Adrenal gland (tissue), 9 donors: ENCODE measurements at regions not wholly inside any gene's neighbourhood (a gene's known extent, or its start where the extent isn't known, plus 50 kb on each side); places are given as distances from the start of the nearest gene placed in this dataset.

ENCODE experiments used
- DNase-seq, 7 donors: peaks; one replicate each; pipeline ENCODE4 v3.0.0-alpha.2; 2019 to 2020
- H3K27ac ChIP-seq, 5 donors: fragments of 200-600 bp; sonication (generic) in 4 of 5; 1 replicate in 3 of 5; 2 replicates in 2 of 5; pipeline versions ENCODE4 v1.5.1 to v1.8.0; 2016 to 2020; ENCODE audit warnings: mild to moderate bottlenecking in 1 of 5
- H3K27me3 ChIP-seq: fragments of 200-600 bp; 2 replicates; pipeline ENCODE4 v1.8.0; 2021
- H3K36me3 ChIP-seq, 2 donors: fragments of 200-600 bp; replicated peaks in 1 of 2; 1 replicate in 1 of 2; 2 replicates in 1 of 2; pipeline versions ENCODE4 v1.5.1 to v1.8.0; 2018 to 2022
- H3K4me1 ChIP-seq, 2 donors: fragments of 200-600 bp; replicated peaks in 1 of 2; 1 replicate in 1 of 2; 2 replicates in 1 of 2; pipeline versions ENCODE4 v1.5.1 to v1.8.0; 2018 to 2021
- H3K4me3 ChIP-seq, 4 donors: fragments of 200-600 bp; sonication (generic) in 3 of 4; one replicate each; pipeline ENCODE4 v1.5.1; 2016 to 2018
- H3K9me3 ChIP-seq, 3 donors: fragments of 200-600 bp; sonication (generic) in 1 of 3; replicated peaks in 1 of 3; 1 replicate in 2 of 3; 2 replicates in 1 of 3; pipeline versions ENCODE4 v1.5.1 to v1.8.0; 2016 to 2021
- CTCF ChIP-seq, 6 experiments: fragments of 450-650 bp in 4 of 6; fragments of 200-600 bp in 2 of 6; sonication (generic) in 1 of 6; IDR thresholded peaks; 1 replicate in 5 of 6; 2 replicates in 1 of 6; pipeline versions ENCODE4 v1.5.1 to v1.8.0; 2016 to 2021; ENCODE audit warnings: antibody characterized with exemption in 6 of 6, mild to moderate bottlenecking in 2 of 6, moderate library complexity in 1 of 6
- POLR2A ChIP-seq, 2 donors: fragments of 450-650 bp; IDR thresholded peaks; one replicate each; pipeline ENCODE4 v1.6.1; 2017; ENCODE audit warnings: antibody characterized with exemption in 2 of 2, mild to moderate bottlenecking in 2 of 2, moderate library complexity in 1 of 2
- WGBS, 4 donors: extraction: QIAGEN DNeasy Blood & Tissue Kit in 2 of 4; methylation state at CpG; one replicate each; pipeline versions ENCODE4 v1.1.5 to v1.1.7; 2013 to 2017; 5-methylcytosine and 5-hydroxymethylcytosine counted together
- intact Hi-C, 2 donors: fragments of 100-400 bp; cut with DNase I; formaldehyde crosslinking; loops; one replicate each; pipeline versions ENCODE4 v1.14.1 to v1.15.0; 2022 to 2023
- donor health status: healthy with polysubstance abuse.
- donor health status: Bipolar disorder and iron deficiency.
- donor health status: DM: yes; HTN: yes; CAD: no.
- donor health status: DM: no; HTN: no; CAD: no.
- donor health status: DM: no; HTN: no; CAD: no.

GRCh38 chr14:97844042-97844441, 1046.9 kb downstream of the VRK1 start:
- H3K27ac ChIP-seq, result no peak overlapping the region
- H3K27me3 ChIP-seq, result no peaks in the 10 kb centered on the region
- H3K4me1 ChIP-seq, result no peaks in the 10 kb centered on the region
- no peak for DNase-seq
- H3K4me3 ChIP-seq, result no peak overlapping the region
- intact Hi-C loops, result no loop called here
- WGBS, 4 donors, result 73 to 83% (median 82%) methylated on average over 2 of the region's 2 CpGs; no CpG with 5 or more reads in 1 of the 4 donors
- H3K36me3 ChIP-seq, result no peaks in the 10 kb centered on the region
- TF ChIP-seq CTCF (IDR thresholded peaks at IDR 0.05) (no peak), POLR2A (IDR thresholded peaks at IDR 0.05) (no peak)
- H3K9me3 ChIP-seq, result no peaks in the 10 kb centered on the region

DNA sequence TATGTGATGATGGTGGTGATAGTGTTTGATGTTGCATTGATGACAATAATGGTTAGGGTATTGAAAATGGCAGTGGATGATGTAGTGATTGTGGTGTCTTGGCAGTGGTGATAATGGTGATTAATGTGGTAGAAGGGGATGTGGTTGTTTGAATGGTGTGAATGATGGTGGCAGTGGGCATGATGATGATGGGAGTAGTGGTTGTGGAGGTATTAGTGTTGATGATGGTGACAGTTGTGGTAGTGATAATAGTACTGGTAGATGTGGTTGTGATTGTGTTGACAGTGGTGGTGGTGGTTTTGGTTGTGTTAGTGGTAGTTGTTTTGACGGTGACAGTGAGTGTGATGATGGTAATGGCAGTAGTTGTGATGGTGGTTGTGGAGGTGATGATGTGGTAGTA, 1049.0 kb downstream of the VRK1 start:
- no peak for DNase-seq
- H3K4me3 ChIP-seq, result no peak overlapping the region
- H3K4me1 ChIP-seq, result no peaks in the 10 kb centered on the region
- no peaks in the 10 kb centered on the region for H3K27me3 ChIP-seq
- H3K27ac ChIP-seq, result no peak overlapping the region
- WGBS, 4 donors, result 77 to 88% (median 84%) methylated on average over 1 of the region's 1 CpG
- TF ChIP-seq POLR2A (IDR thresholded peaks at IDR 0.05) (no peak), CTCF (IDR thresholded peaks at IDR 0.05) (no peak)
- no peaks in the 10 kb centered on the region for H3K9me3 ChIP-seq
- intact Hi-C loops, result no loop called here
- H3K36me3 ChIP-seq, result no peaks in the 10 kb centered on the region

DNA sequence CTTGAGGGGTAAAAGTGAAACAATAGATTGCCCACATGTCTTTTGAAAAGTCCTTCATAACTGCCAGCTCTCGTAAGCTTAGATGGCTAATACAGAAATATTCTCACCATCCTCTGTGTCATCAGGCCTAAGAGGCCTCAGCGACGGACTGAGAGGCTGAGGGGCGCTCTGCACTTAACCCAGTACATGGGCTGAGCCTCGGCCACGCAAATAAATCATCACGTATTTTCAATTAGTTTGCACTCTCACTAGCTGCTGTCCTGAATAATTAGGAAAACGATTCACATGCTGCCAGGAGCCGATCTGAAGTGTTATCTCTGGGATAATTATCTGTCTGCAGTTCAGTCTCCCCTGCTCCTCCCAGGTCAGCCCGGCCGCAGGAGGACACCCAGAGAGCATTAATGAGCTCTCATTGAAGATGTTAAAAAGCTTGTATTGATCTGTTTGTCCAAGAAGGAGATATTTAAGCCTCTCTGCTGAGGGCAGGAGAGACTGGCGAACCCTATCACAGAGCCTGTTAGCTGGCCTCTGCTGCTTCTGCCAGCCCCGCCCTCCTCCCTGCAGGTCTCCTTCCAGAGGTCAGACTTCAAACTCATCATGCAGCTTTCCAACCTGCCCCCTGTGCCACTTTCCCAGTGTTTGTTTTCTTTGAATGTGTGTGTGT, 1051.3 kb downstream of the VRK1 start:
- intact Hi-C loops, result no loop called here
- Histone ChIP-seq H3K27ac (no peak overlapping the region), H3K4me3 (no peak overlapping the region), H3K4me1 (no peaks in the 10 kb centered on the region), H3K9me3 (no peaks in the 10 kb centered on the region), H3K27me3 (no peaks in the 10 kb centered on the region), H3K36me3 (no peaks in the 10 kb centered on the region)
- WGBS, 4 donors, result 61 to 71% (median 66%) methylated on average over 12 to 13 of the region's 13 CpGs
- DNase-seq, result no peak
- TF ChIP-seq CTCF (IDR thresholded peaks at IDR 0.05) (no peak), POLR2A (IDR thresholded peaks at IDR 0.05) (no peak)

- Histone ChIP-seq H3K27ac (no peak overlapping the region), H3K4me3 (no peak overlapping the region), H3K36me3 (no peaks in the 10 kb centered on the region), H3K4me1 (no peaks in the 10 kb centered on the region), H3K27me3 (no peaks in the 10 kb centered on the region), H3K9me3 (no peaks in the 10 kb centered on the region)
- no peak for TF ChIP-seq CTCF (IDR thresholded peaks at IDR 0.05)
- TF ChIP-seq POLR2A (IDR thresholded peaks at IDR 0.05), result no peak
- intact Hi-C loops, result no loop called here
- WGBS, 4 donors, result 42 to 49% (median 47%) methylated on average over 2 of the region's 2 CpGs
- peak in 2 of 7 donors; percentile 18 to 30 for DNase-seq
Measured at GRCh38 chr14:97850466-97850865, 1053.3 kb downstream of the VRK1 start.
